ENCODE measurements at regions not wholly inside any gene's neighbourhood (a gene's known extent, or its start where the extent isn't known, plus 50 kb on each side); places are given as distances from the start of the nearest gene placed in this dataset.

GRCh38 chr1:70888722-70889121 is 158.9 kb downstream of the PTGER3 start:
- TF ChIP-seq, protein P1, sequence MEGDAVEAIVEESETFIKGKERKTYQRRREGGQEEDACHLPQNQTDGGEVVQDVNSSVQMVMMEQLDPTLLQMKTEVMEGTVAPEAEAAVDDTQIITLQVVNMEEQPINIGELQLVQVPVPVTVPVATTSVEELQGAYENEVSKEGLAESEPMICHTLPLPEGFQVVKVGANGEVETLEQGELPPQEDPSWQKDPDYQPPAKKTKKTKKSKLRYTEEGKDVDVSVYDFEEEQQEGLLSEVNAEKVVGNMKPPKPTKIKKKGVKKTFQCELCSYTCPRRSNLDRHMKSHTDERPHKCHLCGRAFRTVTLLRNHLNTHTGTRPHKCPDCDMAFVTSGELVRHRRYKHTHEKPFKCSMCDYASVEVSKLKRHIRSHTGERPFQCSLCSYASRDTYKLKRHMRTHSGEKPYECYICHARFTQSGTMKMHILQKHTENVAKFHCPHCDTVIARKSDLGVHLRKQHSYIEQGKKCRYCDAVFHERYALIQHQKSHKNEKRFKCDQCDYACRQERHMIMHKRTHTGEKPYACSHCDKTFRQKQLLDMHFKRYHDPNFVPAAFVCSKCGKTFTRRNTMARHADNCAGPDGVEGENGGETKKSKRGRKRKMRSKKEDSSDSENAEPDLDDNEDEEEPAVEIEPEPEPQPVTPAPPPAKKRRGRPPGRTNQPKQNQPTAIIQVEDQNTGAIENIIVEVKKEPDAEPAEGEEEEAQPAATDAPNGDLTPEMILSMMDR (conservative IDR thresholded peaks at IDR 0.05; ENCODE audit: low read length) = no peak
- H3K4me3 ChIP-seq (ENCODE audit: low read length) = no peak overlapping the region
- no peak for DNase-seq (ENCODE audit: low read depth)

- DNase-seq (ENCODE audit: low read depth) = no peak
- TF ChIP-seq, protein P1 (conservative IDR thresholded peaks at IDR 0.05; ENCODE audit: low read length) = no peak
Observed at GRCh38 chr1:70890408-70890807, 157.2 kb downstream of the PTGER3 start.

DNA sequence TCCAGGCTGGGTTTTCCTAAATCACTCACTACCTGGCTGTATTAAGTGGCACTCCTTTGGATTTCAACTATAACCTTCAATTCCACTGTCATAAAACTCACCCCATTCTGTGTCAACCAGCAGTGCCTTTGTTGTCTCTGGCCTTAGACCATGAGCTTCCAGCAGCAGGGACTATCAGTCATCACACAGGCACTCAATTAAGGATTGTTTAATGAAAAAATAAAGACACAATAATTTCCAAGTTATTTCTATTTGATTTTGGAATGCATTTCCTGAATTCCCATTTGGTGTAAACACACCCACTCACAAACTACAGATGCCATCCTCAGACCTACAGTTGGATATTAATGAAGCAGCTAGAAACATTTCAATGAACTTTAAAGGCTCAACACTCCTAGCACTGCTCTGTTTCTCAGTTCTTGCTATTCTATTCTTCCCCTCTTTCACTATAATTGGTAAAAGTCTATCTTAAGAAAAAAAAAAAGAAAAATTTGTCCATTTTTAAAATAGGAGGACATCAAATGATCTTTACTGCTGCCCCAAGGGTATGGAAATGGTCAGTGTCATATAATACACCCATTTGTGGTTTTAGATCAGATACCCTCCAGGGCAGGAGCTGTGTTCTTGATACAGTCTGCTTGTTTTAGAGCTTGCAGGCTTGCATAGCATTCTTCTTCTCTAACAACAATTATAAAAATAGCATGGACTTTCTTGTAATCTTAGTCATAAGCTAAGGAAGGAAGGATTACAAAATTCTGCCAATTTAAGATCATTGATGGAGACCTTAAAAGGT is 156.4 kb downstream of the PTGER3 start:
- no peak overlapping the region for H3K4me3 ChIP-seq (ENCODE audit: low read length)
- TF ChIP-seq, protein P1 (conservative IDR thresholded peaks at IDR 0.05; ENCODE audit: low read length) = no peak
- peak; percentile 28 for DNase-seq (ENCODE audit: low read depth)

More at GRCh38 chr1:70890408-70890807, 157.2 kb downstream of the PTGER3 start:
- no peak overlapping the region for H3K4me3 ChIP-seq (ENCODE audit: low read length)

GRCh38 chr1:70892140-70892539 is 155.5 kb downstream of the PTGER3 start:
- no peak overlapping the region for H3K4me3 ChIP-seq (ENCODE audit: low read length)
- TF ChIP-seq, protein P1 (conservative IDR thresholded peaks at IDR 0.05; ENCODE audit: low read length) = no peak
- DNase-seq (ENCODE audit: low read depth) = no peak

DNA sequence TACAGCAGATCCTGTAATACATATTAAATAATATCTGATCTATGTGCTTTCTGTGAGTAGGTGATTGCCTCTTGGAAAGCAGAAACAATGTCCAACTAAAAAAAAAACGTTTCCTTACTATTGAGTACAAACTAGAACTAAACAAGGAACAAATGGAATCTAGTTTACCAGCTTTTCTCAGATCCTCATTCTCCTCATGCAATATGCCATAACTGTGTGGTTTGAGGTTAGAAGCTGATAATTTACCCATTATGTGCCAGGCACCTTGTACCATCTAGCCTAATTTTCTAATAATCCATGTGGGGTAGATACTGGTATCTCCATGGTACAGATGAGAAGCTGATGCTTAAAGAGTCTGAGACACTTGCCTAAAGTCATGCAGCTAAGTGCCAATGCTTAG is 154.7 kb downstream of the PTGER3 start:
- TF ChIP-seq, protein P1 (conservative IDR thresholded peaks at IDR 0.05; ENCODE audit: low read length) = no peak
- no peak overlapping the region for H3K4me3 ChIP-seq (ENCODE audit: low read length)
- DNase-seq (ENCODE audit: low read depth) = no peak

GRCh38 chr1:70893381-70893780 is 154.2 kb downstream of the PTGER3 start:
- no peak overlapping the region for H3K4me3 ChIP-seq (ENCODE audit: low read length)
- no peak for DNase-seq (ENCODE audit: low read depth)
- TF ChIP-seq, protein P1 (conservative IDR thresholded peaks at IDR 0.05; ENCODE audit: low read length) = no peak

DNA sequence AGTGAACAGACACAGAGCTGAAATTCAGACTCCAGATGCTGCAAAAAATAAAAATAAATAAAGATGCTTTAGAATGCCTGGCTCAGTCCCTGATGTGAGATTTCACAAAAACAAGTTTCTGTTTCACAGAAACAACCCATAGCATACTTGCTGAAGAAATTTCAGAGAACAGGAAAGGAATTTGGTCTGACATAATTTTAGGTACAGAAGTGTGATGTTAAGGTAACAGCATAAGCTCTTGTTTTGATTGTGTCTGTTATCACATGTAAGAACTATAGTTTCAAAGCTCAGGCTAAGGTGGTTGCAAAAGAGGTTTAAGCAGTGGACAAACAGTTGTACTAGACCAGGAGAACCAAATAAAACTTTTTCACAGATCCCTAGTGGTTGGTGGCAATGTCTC is 152.1 kb downstream of the PTGER3 start:
- TF ChIP-seq, protein P1 (conservative IDR thresholded peaks at IDR 0.05; ENCODE audit: low read length) = no peak
- no peak for DNase-seq (ENCODE audit: low read depth)
- no peak overlapping the region for H3K4me3 ChIP-seq (ENCODE audit: low read length)

Measured in AG10803 (cell line).